SKM-1 (cell line): ENCODE measurements at regions not wholly inside any gene's neighbourhood (a gene's known extent, or its start where the extent isn't known, plus 50 kb on each side); places are given as distances from the start of the nearest gene placed in this dataset.

Experiments used
- DNase-seq: peaks from one replicate; lab custom pipeline; 2025; ENCODE audit not compliant: unreplicated experiment; lab: John Stamatoyannopoulos, UW

DNA sequence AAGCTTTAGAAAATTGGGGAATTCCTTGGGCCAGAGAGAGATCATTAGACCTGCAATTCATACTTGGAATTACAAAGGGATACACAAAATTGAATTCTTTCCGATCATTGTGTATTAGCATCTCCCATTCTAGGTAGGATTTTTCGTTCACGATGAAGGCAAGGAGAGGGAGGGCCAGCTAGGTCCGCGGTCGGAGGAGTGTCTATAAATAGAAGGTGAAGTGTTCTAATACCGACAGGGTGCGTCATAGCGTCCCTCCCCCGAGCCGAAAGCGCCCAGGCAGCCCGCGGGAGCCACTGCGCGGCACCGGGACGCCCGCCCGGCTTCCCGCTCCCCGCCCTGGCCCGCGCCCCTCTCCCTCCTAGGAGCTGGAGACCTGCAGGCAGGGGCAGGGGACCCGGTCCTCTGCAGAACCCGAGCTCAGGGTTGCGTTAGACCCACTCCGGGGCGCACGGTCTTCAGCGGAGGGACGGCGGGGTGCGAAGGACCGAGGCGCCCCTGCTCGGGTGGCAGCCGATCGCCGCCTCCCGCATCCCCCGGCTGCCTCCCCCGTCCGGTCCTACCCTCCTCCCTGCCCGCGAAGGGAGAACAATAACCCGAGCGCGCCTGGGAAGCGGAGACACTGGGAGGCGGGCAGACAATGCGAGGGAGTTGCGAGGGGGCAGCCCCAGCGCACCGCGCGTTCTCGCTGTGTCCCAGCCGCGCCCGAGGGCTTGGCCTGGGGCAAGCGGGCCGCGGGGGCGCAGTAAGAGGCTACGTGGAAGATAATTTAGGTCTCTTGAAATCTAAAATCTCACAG is 114.2 kb upstream of the SERTAD2 start:
- peak; percentile 78 for DNase-seq

DNA sequence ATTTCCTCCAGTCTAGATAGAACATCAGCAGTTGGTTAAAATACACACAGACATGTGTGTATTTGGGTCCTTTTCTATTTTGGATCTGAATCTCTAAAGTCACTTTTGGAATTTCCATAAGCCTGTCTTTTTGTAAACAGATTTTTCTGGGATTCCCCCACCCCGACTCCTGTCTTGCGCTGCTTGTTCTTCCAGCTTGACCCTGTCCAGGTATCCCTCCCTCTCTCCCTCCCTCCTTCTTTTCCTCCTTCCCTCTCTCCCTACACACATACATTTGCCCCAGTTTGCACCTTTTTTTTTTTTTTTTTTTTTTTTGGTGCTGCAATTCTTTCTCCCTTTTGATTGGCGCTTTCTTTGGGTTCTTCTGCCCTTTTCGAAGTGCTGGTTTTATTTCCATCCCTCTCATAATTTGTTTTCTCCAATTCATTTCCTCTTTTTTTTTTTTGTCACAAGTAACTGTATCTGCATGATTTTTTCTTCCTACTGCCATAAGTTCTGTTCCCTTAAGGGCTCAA is 114.8 kb upstream of the SERTAD2 start:
- DNase-seq, result no peak

DNA sequence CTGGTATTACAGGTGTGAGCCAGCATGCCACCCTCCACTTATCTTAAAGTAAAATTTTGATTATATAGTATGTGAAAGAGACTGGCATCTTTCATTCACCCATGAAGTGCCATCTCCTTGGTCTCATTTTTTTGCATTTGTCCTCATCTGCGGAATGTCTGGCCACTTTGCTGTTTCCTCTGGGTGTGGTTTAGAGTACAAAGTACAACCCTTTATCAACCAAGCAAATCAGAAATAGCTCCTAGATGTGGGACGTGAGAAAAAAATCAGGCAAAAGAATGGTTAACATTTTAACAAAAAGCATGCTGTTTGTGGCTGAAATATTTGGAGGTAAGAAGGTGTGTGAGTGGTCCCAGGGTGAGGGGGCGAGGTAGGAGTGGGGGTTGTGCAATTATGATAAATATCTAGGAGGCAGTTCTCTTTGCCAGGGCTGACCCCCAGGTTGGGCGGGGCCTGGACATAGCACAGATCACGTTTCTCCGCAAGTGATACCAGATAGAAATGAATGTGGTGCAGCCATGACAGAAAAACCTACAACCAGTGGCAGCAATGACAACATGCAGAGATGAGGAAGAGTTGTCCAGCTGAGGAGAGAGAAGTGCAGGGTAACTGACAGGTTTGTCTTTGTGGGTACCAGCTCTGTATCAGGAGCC is 115.8 kb upstream of the SERTAD2 start:
- no peak for DNase-seq

DNA sequence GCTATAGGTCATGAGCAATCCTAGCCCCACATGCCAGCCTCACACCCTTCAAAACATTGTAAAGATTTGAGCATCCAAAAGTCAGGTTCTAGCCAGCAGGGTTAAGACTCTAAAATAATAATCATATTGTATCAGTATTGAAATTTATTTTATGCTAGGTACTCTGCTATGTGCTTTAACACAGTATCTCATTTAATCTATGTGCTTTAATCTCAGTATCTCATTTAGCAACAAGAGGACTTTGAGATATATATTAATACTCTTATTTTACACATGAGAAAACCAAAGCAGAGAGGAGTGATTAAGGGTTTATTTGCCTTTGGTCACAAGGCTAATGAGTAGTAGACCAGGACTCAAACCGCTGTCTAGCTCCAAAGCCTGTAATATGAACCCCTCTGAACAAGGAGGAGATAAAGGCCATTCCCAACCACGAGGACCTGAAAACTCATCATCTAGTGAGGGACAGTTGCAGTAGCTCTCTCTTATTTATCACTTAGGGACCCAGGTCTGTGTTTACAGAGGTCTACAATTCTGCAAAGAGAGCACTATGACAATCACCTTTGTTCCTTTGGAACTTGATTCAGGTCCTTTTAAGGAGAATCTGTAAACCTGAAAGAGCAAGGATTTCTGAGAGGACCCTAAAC is 116.5 kb upstream of the SERTAD2 start:
- no peak for DNase-seq

DNA sequence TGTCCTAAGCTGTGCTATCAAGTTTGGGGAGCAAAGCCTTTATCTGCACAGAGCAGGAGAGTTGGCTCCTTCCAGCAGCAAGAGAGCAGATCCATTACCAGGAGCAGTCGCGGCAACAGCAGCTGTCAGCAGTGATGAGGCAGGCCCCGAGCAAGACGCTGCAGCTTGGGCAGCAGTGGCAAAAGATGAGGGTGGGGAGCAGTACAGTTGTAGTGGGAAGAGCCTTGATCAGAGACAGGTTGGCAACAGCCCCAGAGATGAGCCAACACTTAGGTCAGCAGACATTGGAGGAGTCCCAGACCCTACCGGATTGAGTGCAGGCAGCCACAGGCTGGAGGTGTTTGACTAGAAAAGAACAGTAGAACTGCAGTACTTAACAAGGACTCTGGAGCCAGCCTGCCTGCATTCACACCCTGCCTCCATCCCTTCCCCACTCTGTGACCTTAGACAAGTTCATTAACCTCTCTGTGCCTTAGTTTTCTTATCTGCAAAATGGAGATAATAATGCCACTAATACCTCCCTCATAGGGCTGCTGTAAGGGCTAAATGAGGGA is 117.1 kb upstream of the SERTAD2 start:
- no peak for DNase-seq

DNA sequence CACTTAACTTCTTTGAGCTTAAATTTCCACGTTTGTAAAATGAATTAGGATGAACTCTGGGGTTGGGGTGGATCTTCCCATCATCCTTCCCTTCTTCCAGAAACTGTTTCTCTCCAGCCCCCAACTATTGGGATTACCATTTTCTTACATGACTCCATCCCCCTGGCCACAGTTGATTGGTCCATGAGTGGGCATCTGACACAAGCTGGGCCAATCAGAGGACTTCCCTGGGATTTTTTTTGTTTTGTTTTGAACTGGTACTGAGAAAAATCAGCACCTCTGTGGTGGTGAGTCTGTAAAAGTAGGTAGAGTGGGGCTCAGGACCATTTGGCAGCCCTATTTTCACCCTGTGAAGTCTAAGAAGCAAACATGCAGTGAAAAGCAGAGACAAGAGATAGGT is 118.0 kb upstream of the SERTAD2 start:
- no peak for DNase-seq

DNA sequence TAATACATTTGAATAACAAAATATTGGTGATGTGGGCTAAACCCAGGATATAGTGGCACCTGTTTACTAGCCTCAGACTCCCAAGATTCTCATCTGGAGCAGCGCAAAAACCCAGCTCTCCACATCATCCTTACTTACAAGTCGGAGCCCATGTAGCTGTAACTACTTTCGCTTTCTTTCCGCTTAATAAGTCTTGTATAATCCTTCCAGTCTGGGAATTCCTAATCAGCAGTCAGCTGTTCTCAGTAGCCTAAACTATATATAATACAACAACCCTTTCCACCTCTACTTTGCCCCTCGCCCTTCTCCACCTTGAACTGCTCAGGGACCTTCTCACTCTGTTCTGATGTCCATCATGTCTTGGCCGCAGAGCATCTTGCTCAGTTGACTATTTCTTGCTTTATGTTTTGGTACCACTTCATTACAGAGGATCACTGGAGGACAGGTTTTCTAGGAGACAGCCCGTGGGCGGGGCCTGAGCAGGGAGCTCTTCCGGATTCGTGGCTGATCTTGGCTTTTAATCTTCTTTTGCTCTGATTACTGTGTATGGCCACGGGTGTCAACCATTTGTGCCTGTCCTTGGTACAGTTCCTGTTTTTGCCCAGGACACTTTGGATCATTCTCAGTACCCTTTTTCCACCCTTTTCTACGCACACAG is 119.9 kb upstream of the SERTAD2 start:
- no peak for DNase-seq

DNA sequence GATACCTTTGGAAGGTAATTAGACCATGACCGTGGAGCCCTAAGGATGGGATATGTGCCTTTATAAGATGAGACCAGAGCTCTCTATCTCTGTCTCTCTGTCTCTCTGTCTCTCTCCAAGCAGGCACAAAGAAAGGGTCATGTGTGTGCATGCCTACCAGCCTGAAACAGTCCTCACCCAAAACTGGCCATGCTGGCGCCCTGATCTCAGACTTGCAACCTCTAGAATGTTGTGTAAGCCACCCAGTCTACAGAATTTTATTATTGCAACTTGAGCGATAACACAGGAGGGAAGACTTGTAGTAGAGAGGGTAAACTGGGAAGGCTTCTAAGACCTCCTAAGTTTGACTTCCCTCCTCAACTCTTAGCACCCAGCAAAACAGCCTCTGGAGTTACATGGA is 124.1 kb upstream of the SERTAD2 start:
- no peak for DNase-seq

DNA sequence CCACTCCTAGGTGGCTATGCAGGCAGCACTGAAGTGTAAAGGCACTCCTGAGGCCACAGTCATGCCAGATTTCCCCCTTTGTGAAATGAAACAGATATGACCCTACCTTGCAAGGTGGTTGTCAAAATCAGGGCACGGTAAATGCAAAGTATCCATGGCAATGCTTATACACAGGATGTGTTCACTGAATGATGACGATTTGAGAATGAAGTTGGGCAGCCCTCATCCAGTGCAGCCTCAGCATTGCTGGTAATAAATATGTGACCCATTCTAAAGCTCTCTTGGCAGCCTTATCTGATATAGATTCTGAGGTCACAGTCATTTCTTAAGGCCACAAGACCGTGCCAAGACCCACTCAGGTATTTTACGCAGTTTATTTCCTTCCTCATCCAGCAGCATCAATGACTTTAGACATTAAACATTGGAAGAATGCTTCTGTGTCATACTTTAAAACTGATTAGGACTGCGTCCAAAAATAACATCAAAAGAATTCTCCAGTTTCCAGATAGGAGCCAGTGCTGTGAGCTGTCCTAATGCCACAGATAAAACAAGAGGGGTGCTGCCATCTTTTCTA is 125.5 kb upstream of the SERTAD2 start:
- DNase-seq, result no peak

DNA sequence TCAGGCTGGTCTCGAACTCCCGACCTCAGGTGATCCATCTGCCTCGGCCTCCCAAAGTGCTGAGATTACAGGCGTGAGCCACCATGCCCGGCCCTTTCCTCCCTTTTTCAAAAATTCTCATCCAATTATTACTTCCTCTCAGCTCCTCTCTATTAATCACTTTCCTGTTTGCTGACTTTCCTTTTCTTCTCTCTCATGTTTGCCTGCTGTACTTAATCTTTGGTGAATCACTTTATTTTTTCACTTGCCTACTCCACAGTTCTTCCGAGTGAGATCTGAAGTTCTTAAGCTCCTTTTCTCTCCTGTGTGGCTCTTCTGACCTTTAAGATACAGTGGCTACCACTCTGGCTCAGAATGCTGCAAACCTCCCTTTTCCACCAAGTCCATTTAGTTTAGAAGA is 126.3 kb upstream of the SERTAD2 start:
- no peak for DNase-seq

DNA sequence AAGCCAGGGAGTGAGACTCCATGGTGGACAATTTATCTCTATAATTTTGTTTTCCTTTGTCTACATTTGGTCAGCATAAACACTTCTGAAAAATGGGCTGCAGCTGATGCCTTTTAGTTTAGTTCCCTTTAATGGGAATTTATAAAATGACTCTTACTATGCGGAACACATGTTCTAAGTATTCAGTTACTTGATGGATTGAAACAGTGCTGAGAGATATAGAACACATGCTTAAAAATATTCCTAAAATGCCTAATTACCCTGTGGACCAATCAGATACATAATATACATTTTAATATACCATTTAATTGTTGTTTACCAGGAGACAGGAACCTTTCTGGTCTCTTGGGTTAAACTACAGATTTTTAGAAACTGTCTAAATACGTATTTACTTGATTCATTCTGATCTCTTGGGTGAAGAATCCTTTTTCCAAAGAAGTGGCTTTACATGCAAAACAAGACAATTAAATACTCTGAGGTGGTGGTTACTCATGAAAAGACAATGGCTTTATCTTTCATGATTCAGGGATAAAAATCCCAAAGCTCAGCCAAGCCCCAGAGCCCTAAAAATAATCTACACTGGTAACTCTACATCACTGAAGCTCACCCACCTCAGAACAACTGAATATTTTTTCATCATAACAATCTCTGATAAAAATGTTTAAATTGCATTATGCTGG is 128.1 kb upstream of the SERTAD2 start:
- no peak for DNase-seq

DNA sequence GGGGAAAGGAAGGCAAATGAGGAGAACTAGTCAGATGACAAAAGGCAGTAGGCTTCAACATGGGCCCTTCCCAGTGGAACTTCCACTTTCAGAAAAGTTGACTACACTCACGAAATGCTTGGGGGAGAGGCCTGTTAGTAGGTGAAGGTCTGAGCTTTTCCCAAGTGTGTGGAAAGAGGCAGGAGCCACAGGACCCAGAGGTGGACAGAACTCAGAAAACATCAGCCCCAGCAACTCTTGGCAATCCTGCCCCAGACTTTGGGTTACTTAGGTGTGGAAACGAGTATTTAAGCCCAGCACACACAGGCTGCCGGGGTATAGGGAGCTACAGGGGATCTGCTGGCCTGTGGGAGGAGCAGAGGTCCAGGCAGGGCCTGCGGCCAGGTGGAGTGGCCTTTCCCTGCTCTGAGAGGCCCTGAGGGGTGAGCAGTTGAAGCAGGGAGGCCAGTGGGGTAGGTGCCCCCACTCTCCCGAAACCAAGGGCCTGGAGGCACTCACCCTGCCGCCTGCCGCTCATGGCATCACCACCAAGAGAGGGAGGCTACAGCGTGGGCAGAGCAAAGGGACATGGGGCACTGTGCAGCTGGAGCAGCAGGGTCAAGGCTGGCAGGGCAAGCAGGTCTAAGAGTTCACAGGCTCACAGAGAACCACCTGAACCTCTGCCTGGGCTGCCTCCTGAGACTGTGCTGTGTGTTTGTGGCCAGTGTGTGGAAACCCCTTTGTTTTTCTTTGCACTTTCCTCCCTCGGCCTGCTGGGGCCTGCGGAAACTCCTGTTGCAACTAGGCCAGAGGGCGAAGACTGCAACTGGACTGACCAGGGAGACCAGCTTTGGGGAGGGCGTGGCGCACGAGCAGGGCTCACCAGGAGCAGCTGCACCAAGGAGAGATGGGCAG is 130.7 kb upstream of the SERTAD2 start:
- DNase-seq, result no peak

DNA sequence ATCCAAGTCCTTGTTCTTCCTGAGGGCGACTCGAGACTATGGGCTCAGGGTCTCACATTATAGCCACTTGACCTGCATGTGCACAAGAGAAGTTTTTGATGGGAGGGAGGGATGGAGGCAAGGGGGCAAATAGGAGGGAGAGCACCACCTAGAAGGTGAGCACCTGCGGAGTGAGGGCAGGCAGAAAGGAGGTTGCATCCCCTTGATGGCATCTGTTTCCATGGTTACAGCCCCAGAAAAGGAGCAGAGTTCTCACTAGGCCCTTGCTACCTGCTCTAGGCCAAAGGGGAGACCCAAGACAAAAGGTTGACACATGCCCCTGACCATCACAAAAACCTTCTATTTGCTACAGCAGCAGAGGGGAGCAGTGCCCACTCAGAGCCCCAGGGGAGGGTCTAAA is 131.5 kb upstream of the SERTAD2 start:
- no peak for DNase-seq

DNA sequence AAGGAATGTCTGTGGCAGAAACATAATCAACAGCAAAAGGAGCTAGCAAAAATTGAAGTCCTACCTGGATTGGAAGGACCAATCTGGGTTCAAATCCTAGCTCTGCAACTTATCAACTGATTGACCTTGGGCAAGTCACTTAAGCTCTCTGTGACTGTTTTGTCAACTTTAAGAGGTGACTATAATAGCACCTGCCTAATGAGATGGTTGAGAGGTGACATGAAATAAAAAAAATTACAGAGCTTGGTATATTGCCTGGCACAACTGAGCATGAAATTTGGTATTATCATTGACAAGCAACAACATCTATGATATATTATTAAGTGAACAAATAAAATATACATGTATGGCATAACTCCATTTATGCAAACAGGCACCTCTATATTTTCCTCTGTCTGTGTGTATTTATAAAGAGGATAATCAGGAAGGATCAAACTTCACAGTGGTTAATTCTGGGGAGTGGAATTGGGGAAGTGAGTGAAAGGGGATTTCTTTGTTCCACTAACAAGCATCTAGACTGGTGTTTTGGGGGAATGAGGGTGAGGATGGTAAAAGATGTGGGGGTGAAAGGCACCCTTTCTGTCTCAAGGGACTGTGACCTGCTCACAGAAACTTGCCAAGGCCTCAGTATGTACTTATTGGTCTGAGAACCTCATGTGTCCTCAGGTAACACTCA is 132.8 kb upstream of the SERTAD2 start:
- no peak for DNase-seq

DNA sequence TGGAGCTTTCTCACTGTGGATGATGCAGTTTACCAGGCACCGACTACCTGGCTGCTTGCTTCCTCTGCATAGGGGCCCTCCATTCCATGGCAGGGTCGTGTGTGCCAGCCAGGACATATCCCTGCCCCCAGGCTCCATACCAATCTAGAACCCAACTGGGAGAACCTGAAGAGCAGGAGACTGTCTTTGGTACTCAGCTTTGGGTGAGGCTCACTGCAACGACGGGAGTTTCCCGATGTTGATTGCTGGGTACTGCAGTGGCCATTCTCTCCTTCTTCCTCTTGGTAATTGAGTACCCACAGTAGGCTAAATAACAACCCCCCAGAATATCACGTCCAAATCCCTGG is 133.3 kb upstream of the SERTAD2 start:
- DNase-seq, result no peak

DNA sequence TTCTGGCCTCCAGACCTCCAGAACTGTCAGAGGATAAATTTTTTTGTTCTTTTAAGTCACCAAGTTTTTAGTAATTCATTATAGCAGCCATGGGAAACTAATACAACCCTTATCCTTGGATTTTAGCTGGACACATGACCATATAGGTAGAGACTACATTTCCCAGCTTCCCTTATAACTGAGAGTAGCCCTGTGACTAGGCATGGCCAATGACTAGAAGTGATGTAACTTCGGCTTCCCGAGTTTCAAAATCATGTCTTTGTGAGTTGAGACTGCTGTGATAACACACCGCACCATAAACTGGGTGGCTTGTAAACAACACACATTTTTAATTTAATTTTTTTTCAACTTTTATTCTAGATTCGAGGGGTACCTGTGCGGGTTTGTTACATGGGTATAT is 134.0 kb upstream of the SERTAD2 start:
- no peak for DNase-seq

DNA sequence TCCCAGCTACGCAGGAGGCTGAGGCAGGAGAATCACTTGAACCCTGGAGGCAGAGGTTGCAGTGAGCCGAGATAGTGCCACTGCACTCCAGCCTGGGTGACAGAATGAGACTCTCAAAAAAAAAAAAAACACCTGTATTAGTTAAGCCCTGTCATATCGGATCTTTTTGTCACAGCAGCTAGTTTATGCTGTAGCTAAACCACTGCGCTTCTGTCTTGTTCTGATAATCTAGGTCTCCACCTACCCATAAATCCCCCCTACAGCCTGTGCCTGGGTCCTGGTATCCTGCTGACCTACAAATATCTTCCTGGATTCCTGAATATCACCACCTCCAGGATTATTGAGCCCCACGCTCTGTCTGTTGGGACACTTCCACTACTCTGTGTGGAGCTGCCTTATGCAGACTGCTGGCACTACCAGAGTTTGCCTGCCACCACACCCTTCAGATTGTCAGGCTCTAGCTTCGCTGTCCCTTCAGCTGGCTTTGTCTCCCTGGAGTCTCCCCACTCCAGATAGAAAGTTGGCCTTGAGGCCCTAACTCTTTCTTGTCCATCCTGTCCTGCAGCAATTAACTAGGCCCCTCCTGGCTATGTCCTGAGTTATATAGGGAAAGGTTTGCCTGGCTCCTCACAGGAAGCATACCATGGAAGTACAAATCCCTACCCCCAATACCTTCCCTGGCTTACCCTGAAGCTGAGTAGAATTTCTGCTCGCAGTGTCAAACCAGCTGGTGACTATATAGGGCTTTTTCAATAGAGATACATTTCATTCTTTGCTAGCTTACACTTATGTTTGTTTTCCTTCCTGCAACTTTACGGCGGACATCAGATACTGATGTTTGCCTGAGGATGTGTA is 136.0 kb upstream of the SERTAD2 start:
- no peak for DNase-seq

DNA sequence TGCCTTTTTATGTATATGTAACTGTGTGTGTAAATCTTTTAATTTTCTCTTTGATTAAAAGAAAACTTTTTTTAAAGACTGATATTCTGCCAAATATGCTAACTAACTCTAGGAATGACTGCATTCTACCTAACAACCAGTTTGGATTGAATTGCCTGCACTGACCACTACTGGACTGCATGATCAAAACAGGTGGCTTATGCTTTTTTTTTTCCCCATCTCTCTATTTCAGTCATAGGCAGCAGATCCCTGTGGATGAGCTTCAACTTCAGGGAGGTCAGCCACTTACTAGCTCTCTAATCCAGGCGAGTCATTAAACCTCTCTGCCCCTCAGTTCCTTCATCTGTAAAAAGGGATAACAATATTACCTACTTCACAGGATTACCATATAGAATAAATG is 138.6 kb upstream of the SERTAD2 start:
- no peak for DNase-seq
